Small intestine (tissue), 7 donors: ENCODE measurements at regions not wholly inside any gene's neighbourhood (a gene's known extent, or its start where the extent isn't known, plus 50 kb on each side); places are given as distances from the start of the nearest gene placed in this dataset.

Experiments
- DNase-seq, 2 donors: peaks; one replicate each; pipeline versions ENCODE4 v3.0.0 to v3.0.0-alpha.2; 2013
- FAIRE-seq: peaks from 2 replicates; lab custom pipeline; 2012; peaks lifted over from hg19 to GRCh38; lab: Jason Lieb, UNC
- H3K27ac ChIP-seq, 3 donors: one replicate each; pipeline ENCODE4 v1.5.1; 2013; ENCODE audit warnings: low read length in 2 of 3, mild to moderate bottlenecking in 2 of 3, control low read depth in 1 of 3, inconsistent platforms in 1 of 3, low read depth in 1 of 3, moderate library complexity in 1 of 3
- H3K27me3 ChIP-seq, 3 donors: one replicate each; pipeline ENCODE4 v1.6.1; 2013; ENCODE audit warnings: low read length in 3 of 3, inconsistent platforms in 1 of 3; ENCODE audit not compliant: control insufficient read depth in 3 of 3, insufficient read depth in 3 of 3
- H3K36me3 ChIP-seq, 3 donors: one replicate each; pipeline ENCODE4 v1.6.1; 2013; ENCODE audit warnings: low read length in 3 of 3, inconsistent platforms in 1 of 3, low read depth in 1 of 3, mild to moderate bottlenecking in 1 of 3, moderate library complexity in 1 of 3; ENCODE audit not compliant: control insufficient read depth in 3 of 3, insufficient read depth in 2 of 3
- H3K4me1 ChIP-seq, 3 donors: one replicate each; pipeline ENCODE4 v1.6.1; 2013; ENCODE audit warnings: low read length in 2 of 3, inconsistent platforms in 1 of 3, low read depth in 1 of 3, mild to moderate bottlenecking in 1 of 3, moderate library complexity in 1 of 3; ENCODE audit not compliant: control insufficient read depth in 3 of 3, insufficient read depth in 2 of 3
- H3K4me3 ChIP-seq, 3 donors: one replicate each; pipeline ENCODE4 v1.5.1; 2013; ENCODE audit warnings: low read length in 3 of 3, control low read depth in 1 of 3, inconsistent platforms in 1 of 3, low read depth in 1 of 3, mild to moderate bottlenecking in 1 of 3, moderate library complexity in 1 of 3
- H3K9me3 ChIP-seq, 2 donors: one replicate each; pipeline ENCODE4 v1.6.1; 2013; ENCODE audit warnings: low read depth in 1 of 2, low read length in 1 of 2; ENCODE audit not compliant: control insufficient read depth in 2 of 2, insufficient read depth in 1 of 2
- WGBS, 3 donors: extraction: QIAGEN DNeasy Blood & Tissue Kit; methylation state at CpG; one replicate each; pipeline ENCODE4 v1.1.7; 2013; 5-methylcytosine and 5-hydroxymethylcytosine counted together
- donor health status: healthy with polysubstance abuse.
- donor health status: control.
- donor health status: control.
- donor health status: Bipolar disorder and iron deficiency.
- donor health status: healthy.

GRCh38 chr2:42875880-42876279 lies 83.5 kb upstream of the HAAO start:
- no peaks in the 10 kb centered on the region for H3K9me3 ChIP-seq
- H3K27ac ChIP-seq, result peak overlapping the region; percentile 38 to 78 (median 65)
- H3K4me3 ChIP-seq, result no peak overlapping the region
- peaks cover 0 to 8% (median 6%) of the 10 kb centered on the region in 3 donors for H3K4me1 ChIP-seq
- 64 to 76% (median 70%) methylated on average over 3 of the region's 3 CpGs for whole genome bisulfite sequencing, 3 donors
- no peaks in the 10 kb centered on the region for H3K27me3 ChIP-seq
- no peaks in the 10 kb centered on the region for H3K36me3 ChIP-seq
- DNase-seq, result no peak
- FAIRE-seq, result no peak

- no peak overlapping the region for H3K4me3 ChIP-seq
- DNase-seq, result no peak
- H3K36me3 ChIP-seq, result no peaks in the 10 kb centered on the region
- FAIRE-seq, result no peak
- H3K27ac ChIP-seq, result peak overlapping the region in 2 of 3 donors; percentile 65 to 89
- H3K4me1 ChIP-seq, result peaks cover 0 to 8% (median 6%) of the 10 kb centered on the region in 3 donors
- H3K9me3 ChIP-seq, result no peaks in the 10 kb centered on the region
- H3K27me3 ChIP-seq, result no peaks in the 10 kb centered on the region
- WGBS, 3 donors, result 65 to 82% (median 79%) methylated on average over 20 of the region's 20 CpGs
Observed at GRCh38 chr2:42874949-42875801, 82.8 kb upstream of the HAAO start.

GRCh38 chr2:42872721-42873120 lies 80.3 kb upstream of the HAAO start:
- Histone ChIP-seq H3K36me3 (no peaks in the 10 kb centered on the region), H3K9me3 (peaks cover 0 to 11% of the 10 kb centered on the region in 2 donors), H3K27ac (no peak overlapping the region), H3K27me3 (no peaks in the 10 kb centered on the region), H3K4me3 (no peak overlapping the region), H3K4me1 (peaks cover 0 to 8% (median 6%) of the 10 kb centered on the region in 3 donors)
- DNase-seq, result no peak
- 76 to 94% (median 83%) methylated on average over 3 of the region's 3 CpGs for WGBS, 3 donors
- FAIRE-seq, result no peak

- WGBS, 3 donors, result 77 to 93% (median 86%) methylated on average over 4 of the region's 4 CpGs
- Histone ChIP-seq H3K27ac (no peak overlapping the region), H3K4me3 (no peak overlapping the region), H3K4me1 (peaks cover 0 to 8% (median 6%) of the 10 kb centered on the region in 3 donors), H3K9me3 (peaks cover 0 to 11% of the 10 kb centered on the region in 2 donors), H3K27me3 (no peaks in the 10 kb centered on the region), H3K36me3 (no peaks in the 10 kb centered on the region)
- FAIRE-seq, result peak; percentile 15
- DNase-seq, result no peak
Observed at GRCh38 chr2:42871372-42871771, 79.0 kb upstream of the HAAO start.

- Histone ChIP-seq H3K4me3 (no peak overlapping the region), H3K27me3 (no peaks in the 10 kb centered on the region), H3K27ac (no peak overlapping the region), H3K4me1 (no peaks in the 10 kb centered on the region), H3K36me3 (no peaks in the 10 kb centered on the region), H3K9me3 (peaks cover 0 to 11% of the 10 kb centered on the region in 2 donors)
- DNase-seq (no peak), FAIRE-seq (no peak)
- WGBS, 3 donors, result 85 to 96% (median 93%) methylated on average over 2 of the region's 2 CpGs
Observed at GRCh38 chr2:42868874-42869273, 76.5 kb upstream of the HAAO start.

GRCh38 chr2:42868096-42868495 lies 75.7 kb upstream of the HAAO start:
- DNase-seq, result no peak
- Histone ChIP-seq H3K4me3 (no peak overlapping the region), H3K36me3 (no peaks in the 10 kb centered on the region), H3K27me3 (no peaks in the 10 kb centered on the region), H3K27ac (no peak overlapping the region), H3K9me3 (peaks cover 0 to 11% of the 10 kb centered on the region in 2 donors), H3K4me1 (no peaks in the 10 kb centered on the region)
- WGBS, 3 donors, result 97 to 98% (median 97%) methylated on average over 3 of the region's 3 CpGs
- FAIRE-seq, result no peak

- H3K9me3 ChIP-seq, result peaks cover 0 to 11% of the 10 kb centered on the region in 2 donors
- H3K4me3 ChIP-seq, result no peak overlapping the region
- no peaks in the 10 kb centered on the region for H3K36me3 ChIP-seq
- H3K27me3 ChIP-seq, result no peaks in the 10 kb centered on the region
- DNase-seq, result no peak
- no peaks in the 10 kb centered on the region for H3K4me1 ChIP-seq
- no peak for FAIRE-seq
- WGBS, 3 donors, result 81 to 85% (median 82%) methylated on average over 11 of the region's 11 CpGs
- H3K27ac ChIP-seq, result peak overlapping the region in 1 of 3 donors; percentile 23
Observed at GRCh38 chr2:42867093-42868065, 75.0 kb upstream of the HAAO start.
